ENCODE measurements at regions not wholly inside any gene's neighbourhood (a gene's known extent, or its start where the extent isn't known, plus 50 kb on each side); places are given as distances from the start of the nearest gene placed in this dataset.

- TF ChIP-seq MAZ (IDR thresholded peaks at IDR 0.05; ENCODE audit: borderline replicate concordance, low read depth, low read length) (no peak), CTCF (IDR thresholded peaks at IDR 0.05) (no peak), RAD21 (conservative IDR thresholded peaks at IDR 0.05 in 1 of 2, IDR thresholded peaks at IDR 0.05 in 1 of 2) (no peak), BHLHE40 (IDR thresholded peaks at IDR 0.05; ENCODE audit: low read depth, low read length) (no peak), NR3C1 (IDR thresholded peaks at IDR 0.05) (no peak), TP53 (CRISPR knock-in tag; IDR thresholded peaks at IDR 0.05) (no peak)
Observed at GRCh38 chr16:24653725-24654124, 75.7 kb upstream of the TNRC6A start.
